ENCODE measurements at regions not wholly inside any gene's neighbourhood (a gene's known extent, or its start where the extent isn't known, plus 50 kb on each side); places are given as distances from the start of the nearest gene placed in this dataset.

DNA sequence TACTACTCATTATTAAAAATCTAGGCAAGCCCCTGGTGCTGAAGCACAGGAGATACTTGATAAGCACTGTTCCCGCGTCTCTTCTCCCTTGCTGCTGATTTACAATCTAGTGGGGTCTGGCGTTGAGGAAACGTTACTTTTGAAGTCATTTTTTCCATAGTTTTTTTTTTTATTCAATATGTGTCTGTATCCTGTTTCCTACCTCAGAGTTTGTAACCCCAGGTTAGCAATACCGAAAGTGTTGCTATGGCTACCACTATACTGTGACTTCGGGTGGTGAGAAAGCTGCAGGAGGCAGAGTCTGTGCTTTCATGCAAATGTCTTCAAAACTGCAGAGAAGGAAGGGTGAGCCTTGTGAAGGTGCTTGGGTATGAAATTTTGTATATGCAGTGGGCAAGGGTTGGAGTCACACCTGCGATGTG is 458.8 kb upstream of the GHITM start:
- no peak overlapping the region for H2AFZ ChIP-seq
- CTCF ChIA-PET = no interaction called here
- H3K4me2 ChIP-seq = no peak overlapping the region
- POLR2A ChIA-PET (ENCODE audit: unreplicated experiment) = no interaction called here
- H3K4me1 ChIP-seq (replicated peaks; ENCODE audit: insufficient read depth) = no peaks in the 10 kb centered on the region
- no peaks in the 10 kb centered on the region for H3K9me3 ChIP-seq (ENCODE audit: insufficient read depth, low read depth)
- no peak overlapping the region for H3K4me3 ChIP-seq
- H3K27ac ChIP-seq = no peak overlapping the region
- H3K9me2 ChIP-seq (ENCODE audit: insufficient read depth) = no peaks in the 10 kb centered on the region
- H3K27me3 ChIP-seq (ENCODE audit: insufficient read depth, low read depth) = no peaks in the 10 kb centered on the region
- H4K20me1 ChIP-seq (ENCODE audit: insufficient read depth) = no peaks in the 10 kb centered on the region
- intact Hi-C loops (cut with micrococcal nuclease; ENCODE audit: unreplicated experiment) = no loop called here
- H3K36me3 ChIP-seq (ENCODE audit: low read depth) = no peaks in the 10 kb centered on the region
- TF ChIP-seq, protein P1, sequence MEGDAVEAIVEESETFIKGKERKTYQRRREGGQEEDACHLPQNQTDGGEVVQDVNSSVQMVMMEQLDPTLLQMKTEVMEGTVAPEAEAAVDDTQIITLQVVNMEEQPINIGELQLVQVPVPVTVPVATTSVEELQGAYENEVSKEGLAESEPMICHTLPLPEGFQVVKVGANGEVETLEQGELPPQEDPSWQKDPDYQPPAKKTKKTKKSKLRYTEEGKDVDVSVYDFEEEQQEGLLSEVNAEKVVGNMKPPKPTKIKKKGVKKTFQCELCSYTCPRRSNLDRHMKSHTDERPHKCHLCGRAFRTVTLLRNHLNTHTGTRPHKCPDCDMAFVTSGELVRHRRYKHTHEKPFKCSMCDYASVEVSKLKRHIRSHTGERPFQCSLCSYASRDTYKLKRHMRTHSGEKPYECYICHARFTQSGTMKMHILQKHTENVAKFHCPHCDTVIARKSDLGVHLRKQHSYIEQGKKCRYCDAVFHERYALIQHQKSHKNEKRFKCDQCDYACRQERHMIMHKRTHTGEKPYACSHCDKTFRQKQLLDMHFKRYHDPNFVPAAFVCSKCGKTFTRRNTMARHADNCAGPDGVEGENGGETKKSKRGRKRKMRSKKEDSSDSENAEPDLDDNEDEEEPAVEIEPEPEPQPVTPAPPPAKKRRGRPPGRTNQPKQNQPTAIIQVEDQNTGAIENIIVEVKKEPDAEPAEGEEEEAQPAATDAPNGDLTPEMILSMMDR (conservative IDR thresholded peaks at IDR 0.05) = no peak
- TF ChIP-seq EZH2 (IDR thresholded peaks at IDR 0.05; ENCODE audit: low read depth) = no peak
- no peak for DNase-seq
- BruUV-seq (replicated peaks) = no TSS peak
- H3K79me2 ChIP-seq (ENCODE audit: low read depth) = no peaks in the 10 kb centered on the region
- no peaks in the 10 kb centered on the region for H3F3A ChIP-seq (ENCODE audit: insufficient read depth, low read depth)

GRCh38 chr10:83682414-83682813 is 456.9 kb upstream of the GHITM start:
- ChIA-PET POLR2A (ENCODE audit: unreplicated experiment) (no interaction called here), CTCF (no interaction called here)
- Histone ChIP-seq H3K27me3 (ENCODE audit: insufficient read depth, low read depth) (no peaks in the 10 kb centered on the region), H3K4me1 (replicated peaks; ENCODE audit: insufficient read depth) (no peaks in the 10 kb centered on the region), H3F3A (ENCODE audit: insufficient read depth, low read depth) (no peaks in the 10 kb centered on the region), H4K20me1 (ENCODE audit: insufficient read depth) (no peaks in the 10 kb centered on the region), H3K4me2 (no peak overlapping the region), H2AFZ (no peak overlapping the region), H3K27ac (no peak overlapping the region), H3K36me3 (ENCODE audit: low read depth) (no peaks in the 10 kb centered on the region), H3K79me2 (ENCODE audit: low read depth) (no peaks in the 10 kb centered on the region), H3K4me3 (no peak overlapping the region), H3K9me3 (ENCODE audit: insufficient read depth, low read depth) (no peaks in the 10 kb centered on the region), H3K9me2 (ENCODE audit: insufficient read depth) (no peaks in the 10 kb centered on the region)
- intact Hi-C loops (cut with micrococcal nuclease; ENCODE audit: unreplicated experiment) = no loop called here
- TF ChIP-seq, protein P1 (conservative IDR thresholded peaks at IDR 0.05) = no peak
- BruUV-seq (replicated peaks) = no TSS peak
- no peak for DNase-seq

DNA sequence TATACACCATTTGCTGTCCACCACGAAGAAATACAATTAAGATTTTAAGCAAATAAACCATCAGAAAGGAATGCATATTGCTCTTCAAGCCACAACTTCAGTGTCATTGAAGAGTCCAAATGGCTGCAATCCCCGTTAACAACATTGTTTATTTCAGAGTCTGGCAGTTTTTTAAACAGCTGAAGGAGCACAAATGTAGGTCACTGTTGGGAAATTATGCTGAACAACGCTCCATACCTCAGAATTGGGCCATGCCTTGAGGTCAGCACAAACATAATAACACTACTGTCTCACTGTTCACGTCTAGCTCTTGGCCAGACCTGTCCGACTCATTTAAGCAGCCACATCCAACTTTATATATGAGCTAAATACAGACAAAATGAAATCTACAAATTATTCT is 453.9 kb upstream of the GHITM start:
- Histone ChIP-seq H3K4me3 (no peak overlapping the region), H2AFZ (no peak overlapping the region), H3K4me1 (replicated peaks; ENCODE audit: insufficient read depth) (no peaks in the 10 kb centered on the region), H3K79me2 (ENCODE audit: low read depth) (no peaks in the 10 kb centered on the region), H3K9me3 (ENCODE audit: insufficient read depth, low read depth) (0 out of 2 replicates have a peak, but pooled peaks cover 3% of the 10 kb centered on the region), H3F3A (ENCODE audit: insufficient read depth, low read depth) (no peaks in the 10 kb centered on the region), H4K20me1 (ENCODE audit: insufficient read depth) (no peaks in the 10 kb centered on the region), H3K9me2 (ENCODE audit: insufficient read depth) (no peaks in the 10 kb centered on the region), H3K4me2 (no peak overlapping the region), H3K27me3 (ENCODE audit: insufficient read depth, low read depth) (no peaks in the 10 kb centered on the region), H3K27ac (no peak overlapping the region), H3K36me3 (ENCODE audit: low read depth) (no peaks in the 10 kb centered on the region)
- no peak for DNase-seq
- CTCF ChIA-PET = no interaction called here
- intact Hi-C loops (cut with micrococcal nuclease; ENCODE audit: unreplicated experiment) = no loop called here
- TF ChIP-seq EZH2 (IDR thresholded peaks at IDR 0.05; ENCODE audit: low read depth) = no peak
- no TSS peak for BruUV-seq (replicated peaks)
- POLR2A ChIA-PET (ENCODE audit: unreplicated experiment) = no interaction called here
